ENCODE measurements at regions not wholly inside any gene's neighbourhood (a gene's known extent, or its start where the extent isn't known, plus 50 kb on each side); places are given as distances from the start of the nearest gene placed in this dataset.

- Histone ChIP-seq H4K91ac (replicated peaks; ENCODE audit: insufficient read length, low read length) (no peak overlapping the region), H3K4me1 (replicated peaks in 1 of 4; ENCODE audit: control insufficient read depth in 3 of 4, insufficient read depth in 4 of 4, low read length in 3 of 4) (peaks cover 0 to 4% (median 2%) of the 10 kb centered on the region in 4 experiments; a peak in 3 of 7 replicates)
Observed at GRCh38 chr20:17787816-17788215, 88.0 kb downstream of the BANF2 start.

More at GRCh38 chr20:17787816-17788215, 88.0 kb downstream of the BANF2 start:
- Histone ChIP-seq H3K18ac (ENCODE audit: extremely low read depth, low read length) (no peak overlapping the region), H3K4me2 (ENCODE audit: insufficient read depth in 1 of 2, low read depth in 2 of 2, low read length in 2 of 2) (no peak overlapping the region), H3K27ac (ENCODE audit: low read depth, low read length) (no peak overlapping the region), H3K36me3 (ENCODE audit: control insufficient read depth in 2 of 4, insufficient read depth in 4 of 4, low read length in 3 of 4) (no peaks in the 10 kb centered on the region), H3K56ac (replicated peaks; ENCODE audit: insufficient read length, low read depth, low read length) (no peak overlapping the region), H3K79me1 (ENCODE audit: low read depth, low read length) (no peaks in the 10 kb centered on the region), H3K79me2 (ENCODE audit: control insufficient read depth in 1 of 2, insufficient read depth in 2 of 2, low read length in 2 of 2) (no peaks in the 10 kb centered on the region), H2BK120ac (replicated peaks; ENCODE audit: low read depth, low read length) (no peak overlapping the region), H3K23me2 (ENCODE audit: low read depth, low read length) (no peaks in the 10 kb centered on the region), H3K23ac (ENCODE audit: insufficient read length) (no peak overlapping the region), H2AFZ (ENCODE audit: low read length) (no peak overlapping the region), H3K9ac (replicated peaks in 1 of 4; ENCODE audit: extremely low read depth in 1 of 4, low read depth in 3 of 4, low read length in 3 of 4) (no peak overlapping the region), H3K4me3 (ENCODE audit: extremely low read depth in 1 of 4, insufficient read depth in 2 of 4, low read depth in 3 of 4, low read length in 4 of 4) (no peak overlapping the region), H2BK12ac (ENCODE audit: low read depth, low read length) (0 out of 2 replicates have a peak overlapping the region, but pooled peaks have one; percentile 50), H4K8ac (ENCODE audit: extremely low read depth, insufficient read depth, low read length) (no peak overlapping the region), H2AK5ac (ENCODE audit: low read depth, low read length) (no peak overlapping the region), H4K20me1 (replicated peaks in 1 of 2; ENCODE audit: control insufficient read depth in 1 of 2, insufficient read depth in 2 of 2, low read length in 2 of 2) (no peaks in the 10 kb centered on the region), H2BK20ac (ENCODE audit: low read length) (no peak overlapping the region), H3K14ac (ENCODE audit: insufficient read length) (no peak overlapping the region), H3K27me3 (replicated peaks in 1 of 4; ENCODE audit: control insufficient read depth in 3 of 4, extremely low read depth in 1 of 4, insufficient read depth in 3 of 4, low read length in 3 of 4) (no peaks in the 10 kb centered on the region), H3K9me3 (ENCODE audit: insufficient read depth in 2 of 2, low read depth in 1 of 2, low read length in 1 of 2) (no peaks in the 10 kb centered on the region), H2BK5ac (ENCODE audit: low read depth, low read length) (peak overlapping the region; percentile 44; the same call in 1 of the 2 replicates), H3K4ac (replicated peaks; ENCODE audit: insufficient read length, low read depth, low read length) (no peak overlapping the region), H2BK15ac (ENCODE audit: low read length) (no peak overlapping the region), H4K5ac (ENCODE audit: insufficient read length, low read depth, low read length) (no peak overlapping the region)
- FAIRE-seq = no peak
- peak; percentile 70 for TF ChIP-seq TEAD4 (IDR thresholded peaks at IDR 0.05; ENCODE audit: low read depth, low read length)
- no peak for TF ChIP-seq SP4 (IDR thresholded peaks at IDR 0.05; ENCODE audit: low read length)
- no peak for DNase-seq (ENCODE audit: low read depth in 1 of 2, low spot score in 2 of 2)
- 92% methylated on average over 1 of the region's 1 CpG; no CpG with 5 or more reads in 1 of the 2 experiments for WGBS, 2 experiments (ENCODE audit: extremely low coverage in 1 of 2, insufficient coverage in 1 of 2, insufficient read length in 1 of 2, insufficient replicate concordance in 2 of 2, low coverage in 1 of 2, low lambda C conversion rate in 2 of 2, missing lambda C conversion rate in 1 of 2)
- ChIA-PET CTCF (ENCODE audit: partially characterized antibody) (interaction anchor here (1.1 kb wide), 1 partner anchor 16 kb away, joined by 3 read pairs; no protein-coding TSS in a partner anchor), POLR2A (ENCODE audit: partially characterized antibody) (no interaction called here)

Measured in H1 (cell line).